ENCODE measurements at regions not wholly inside any gene's neighbourhood (a gene's known extent, or its start where the extent isn't known, plus 50 kb on each side); places are given as distances from the start of the nearest gene placed in this dataset.

DNA sequence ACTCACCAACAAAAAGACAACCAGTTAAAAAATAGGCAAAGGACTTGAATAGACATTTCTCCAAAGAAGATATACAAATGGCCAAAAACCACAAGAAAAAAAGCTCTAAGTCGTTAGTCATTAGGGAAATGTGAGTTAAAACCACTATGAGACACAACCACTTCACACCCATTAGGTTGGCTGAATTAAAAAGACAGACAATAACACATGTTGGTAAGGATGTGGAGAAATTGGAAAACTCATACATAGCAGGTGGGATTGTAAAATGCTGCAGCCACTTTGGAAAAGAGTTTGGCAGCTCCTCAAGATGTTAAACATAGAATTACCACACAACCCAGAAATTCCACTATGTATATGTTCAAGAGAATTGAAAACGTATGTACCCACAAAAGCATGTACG, 117.6 kb upstream of the SPATS2L start:
- TF ChIP-seq, protein P1, sequence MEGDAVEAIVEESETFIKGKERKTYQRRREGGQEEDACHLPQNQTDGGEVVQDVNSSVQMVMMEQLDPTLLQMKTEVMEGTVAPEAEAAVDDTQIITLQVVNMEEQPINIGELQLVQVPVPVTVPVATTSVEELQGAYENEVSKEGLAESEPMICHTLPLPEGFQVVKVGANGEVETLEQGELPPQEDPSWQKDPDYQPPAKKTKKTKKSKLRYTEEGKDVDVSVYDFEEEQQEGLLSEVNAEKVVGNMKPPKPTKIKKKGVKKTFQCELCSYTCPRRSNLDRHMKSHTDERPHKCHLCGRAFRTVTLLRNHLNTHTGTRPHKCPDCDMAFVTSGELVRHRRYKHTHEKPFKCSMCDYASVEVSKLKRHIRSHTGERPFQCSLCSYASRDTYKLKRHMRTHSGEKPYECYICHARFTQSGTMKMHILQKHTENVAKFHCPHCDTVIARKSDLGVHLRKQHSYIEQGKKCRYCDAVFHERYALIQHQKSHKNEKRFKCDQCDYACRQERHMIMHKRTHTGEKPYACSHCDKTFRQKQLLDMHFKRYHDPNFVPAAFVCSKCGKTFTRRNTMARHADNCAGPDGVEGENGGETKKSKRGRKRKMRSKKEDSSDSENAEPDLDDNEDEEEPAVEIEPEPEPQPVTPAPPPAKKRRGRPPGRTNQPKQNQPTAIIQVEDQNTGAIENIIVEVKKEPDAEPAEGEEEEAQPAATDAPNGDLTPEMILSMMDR (IDR thresholded peaks at IDR 0.05): no peak
- TF ChIP-seq POLR2A (IDR thresholded peaks at IDR 0.05): no peak
